Bone marrow (tissue), 2 donors: ENCODE measurements at regions not wholly inside any gene's neighbourhood (a gene's known extent, or its start where the extent isn't known, plus 50 kb on each side); places are given as distances from the start of the nearest gene placed in this dataset.

Source experiments
- DNase-seq, 2 donors: peaks; one replicate each; lab custom pipeline; 2025; lab: John Stamatoyannopoulos, UW

- no peak for DNase-seq
Measured at GRCh38 chr11:57100638-57101331, 81.0 kb upstream of the LRRC55 start.

GRCh38 chr11:57103899-57104605 lies 77.7 kb upstream of the LRRC55 start:
- no peak for DNase-seq

- DNase-seq: no peak
Measured at GRCh38 chr11:57109331-57109730, 72.4 kb upstream of the LRRC55 start.

- DNase-seq: no peak
Measured at GRCh38 chr11:57111619-57112018, 70.1 kb upstream of the LRRC55 start.

- peak in 1 of 2 donors; percentile 23 for DNase-seq
Measured at GRCh38 chr11:57116654-57117053, 65.1 kb upstream of the LRRC55 start.

- DNase-seq: no peak
Measured at GRCh38 chr11:57120192-57120965, 61.4 kb upstream of the LRRC55 start.

GRCh38 chr11:57121996-57122395 lies 59.8 kb upstream of the LRRC55 start:
- DNase-seq: no peak

GRCh38 chr11:57123590-57123989 lies 58.2 kb upstream of the LRRC55 start:
- no peak for DNase-seq

GRCh38 chr11:57124505-57124904 lies 57.2 kb upstream of the LRRC55 start:
- no peak for DNase-seq

- DNase-seq: no peak
Measured at GRCh38 chr11:57124917-57125316, 56.8 kb upstream of the LRRC55 start.

- no peak for DNase-seq
Measured at GRCh38 chr11:57126766-57127400, 54.9 kb upstream of the LRRC55 start.

- DNase-seq: no peak
Measured at GRCh38 chr11:57131080-57131790, 50.5 kb upstream of the LRRC55 start.
